ENCODE measurements at regions not wholly inside any gene's neighbourhood (a gene's known extent, or its start where the extent isn't known, plus 50 kb on each side); places are given as distances from the start of the nearest gene placed in this dataset.
"Not testable (repeated sequence)": the region's sequence is repeated elsewhere in the genome, so short reads cannot be mapped to it uniquely, and the experiment has no call there.

DNA sequence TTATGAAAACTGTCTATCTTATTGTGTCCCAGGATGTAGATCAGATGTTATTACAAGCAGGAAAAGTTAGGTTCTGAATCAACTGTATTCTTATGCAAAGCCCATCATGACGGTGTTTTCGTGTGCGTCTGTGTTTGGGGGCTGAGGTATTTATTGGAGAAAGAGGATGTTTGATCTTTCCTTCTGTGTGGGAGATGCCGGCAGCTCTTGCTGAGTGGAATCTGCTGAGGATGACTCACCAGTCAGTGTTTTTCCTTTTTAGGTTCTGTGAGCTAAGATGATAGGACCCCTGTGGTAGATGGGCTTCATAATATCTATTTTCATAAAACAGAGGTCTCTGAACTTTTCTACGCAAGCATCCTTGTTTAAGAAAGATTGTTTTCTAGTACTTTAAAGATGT, 107.1 kb downstream of the PWWP3B start:
- not testable (repeated sequence) for TF ChIP-seq POLR2A (IDR thresholded peaks at IDR 0.05; ENCODE audit: low read length); GATA1 (IDR thresholded peaks at IDR 0.05; ENCODE audit: low read depth, low read length)

All from erythroblast (primary cell).